Right forelimb (tissue), 1 donor: ENCODE measurements at regions not wholly inside any gene's neighbourhood (a gene's known extent, or its start where the extent isn't known, plus 50 kb on each side); places are given as distances from the start of the nearest gene placed in this dataset.

Experiments used
- DNase-seq: peaks from one replicate; pipeline ENCODE4 v3.0.0-alpha.2; 2018

- no peak for DNase-seq
Measured at GRCh38 chr4:25580633-25581467, 74.8 kb upstream of the SLC34A2 start.

DNA sequence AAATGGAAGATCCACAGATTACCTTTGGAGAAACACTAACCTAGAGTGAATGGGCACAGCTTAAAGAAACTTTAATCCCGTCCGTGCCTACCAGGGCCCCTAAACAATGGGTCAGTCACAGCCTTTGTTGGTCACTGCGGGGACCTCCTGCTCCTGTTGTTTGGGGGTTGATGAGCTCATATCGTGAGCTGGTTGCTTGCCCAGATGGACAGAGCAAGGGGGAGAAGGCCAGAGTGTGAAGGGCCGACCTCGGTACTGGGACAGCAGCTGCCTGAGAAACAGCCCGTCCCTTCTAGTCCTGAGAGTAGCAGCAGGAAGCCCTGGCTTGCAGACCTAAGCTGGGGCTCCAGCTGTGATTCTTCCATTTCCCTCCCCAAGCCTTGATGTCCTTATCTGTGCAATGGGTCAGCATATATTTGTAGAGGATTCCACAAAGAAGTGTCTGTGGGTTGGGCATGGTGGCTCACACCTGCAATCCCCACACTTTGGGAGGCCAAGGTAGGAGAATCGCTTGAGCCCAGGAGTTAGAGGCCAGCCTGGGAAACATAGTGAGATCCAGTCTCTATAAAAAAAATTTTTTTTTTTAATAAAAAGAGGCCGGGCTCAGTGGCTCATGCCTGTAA lies 69.6 kb upstream of the SLC34A2 start:
- DNase-seq, result no peak

DNA sequence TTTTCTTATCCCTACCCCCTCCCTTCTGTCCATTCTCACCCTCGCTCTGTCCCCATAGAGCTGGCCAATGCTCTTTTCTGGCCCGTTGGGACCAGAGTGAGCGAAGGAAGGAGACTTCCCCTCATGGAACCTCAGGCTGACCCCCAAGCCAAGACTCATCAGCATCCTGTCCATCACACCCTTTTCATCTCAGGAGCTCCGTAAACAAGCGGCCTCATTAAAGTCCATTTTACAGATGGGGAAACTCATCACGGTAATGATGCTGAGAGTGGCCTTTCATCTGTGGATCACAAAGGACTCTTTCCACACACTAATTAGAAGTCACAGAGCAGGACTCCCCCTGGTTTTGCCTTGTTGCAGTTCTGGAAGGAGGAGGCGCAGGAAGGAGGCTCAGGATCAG lies 67.4 kb upstream of the SLC34A2 start:
- no peak for DNase-seq

DNA sequence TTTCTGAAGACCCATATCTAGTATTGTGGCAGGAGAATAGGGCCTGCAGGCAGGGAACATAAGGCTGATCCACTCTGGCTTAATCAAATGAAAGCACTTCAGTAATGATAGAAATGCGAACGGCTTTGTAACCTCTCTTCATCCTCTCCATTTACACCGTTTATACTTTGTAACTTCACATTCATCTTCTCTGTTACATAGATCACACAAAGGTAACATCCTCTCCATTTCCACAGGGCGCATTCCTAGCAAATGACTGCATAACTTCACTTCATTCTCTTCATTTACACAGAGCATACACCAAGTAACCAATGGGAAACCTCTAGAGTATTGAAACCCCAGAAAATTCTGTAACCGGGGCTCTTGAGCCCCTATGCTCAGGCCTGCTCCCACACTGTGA lies 65.5 kb upstream of the SLC34A2 start:
- DNase-seq, result no peak

DNA sequence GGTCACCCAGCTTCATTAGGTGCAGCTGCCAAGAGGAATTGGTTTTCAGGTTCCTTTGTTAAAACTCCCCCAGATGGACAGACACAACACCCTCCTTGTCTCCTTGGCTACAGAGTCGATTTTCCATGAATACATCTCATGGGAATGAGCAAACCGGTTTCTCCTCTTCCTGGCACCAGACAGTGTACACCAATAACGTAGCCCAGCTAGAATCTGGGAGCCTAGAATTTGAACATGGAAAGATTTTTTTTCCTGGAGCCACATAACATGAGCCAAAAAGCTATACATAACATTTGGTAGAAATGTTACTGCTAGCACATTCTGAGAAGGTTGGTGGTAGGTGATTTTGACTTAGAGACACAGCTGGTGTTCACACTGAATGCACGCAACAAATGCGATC lies 62.9 kb upstream of the SLC34A2 start:
- DNase-seq, result no peak
